ACC112 (cell line): ENCODE measurements at regions not wholly inside any gene's neighbourhood (a gene's known extent, or its start where the extent isn't known, plus 50 kb on each side); places are given as distances from the start of the nearest gene placed in this dataset.

Experiments
- H2AFZ ChIP-seq: fragments of 200-600 bp; sonication (generic); one replicate; pipeline ENCODE4 v1.6.0; 2017; ENCODE audit warnings: antibody characterized with exemption, low read length; ENCODE audit not compliant: unreplicated experiment
- H3K27ac ChIP-seq: fragments of 200-600 bp; sonication (generic); 2 replicates; pipeline ENCODE4 v1.5.1; 2014; ENCODE audit warnings: low read depth, mild to moderate bottlenecking, antibody characterized with exemption, low read length, moderate library complexity
- H3K27me3 ChIP-seq: fragments of 200-600 bp; sonication (generic); 2 replicates; pipeline ENCODE4 v1.6.1; 2014; ENCODE audit warnings: mild to moderate bottlenecking, antibody characterized with exemption, low read length, moderate library complexity, mixed read lengths; ENCODE audit not compliant: insufficient read depth
- H3K36me3 ChIP-seq: fragments of 200-600 bp; sonication (generic); 2 replicates; pipeline ENCODE4 v1.6.1; 2016; ENCODE audit warnings: mild to moderate bottlenecking, antibody characterized with exemption, low read length, moderate library complexity, mixed read lengths; ENCODE audit not compliant: insufficient read depth
- H3K4me1 ChIP-seq: fragments of 200-600 bp; sonication (generic); one replicate; pipeline ENCODE4 v1.6.1; 2016; ENCODE audit warnings: low read length, mixed read lengths; ENCODE audit not compliant: insufficient read depth, unreplicated experiment, control insufficient read depth
- H3K4me3 ChIP-seq: fragments of 200-600 bp; sonication (generic); 2 replicates; pipeline ENCODE4 v1.5.1; 2014; ENCODE audit warnings: mild to moderate bottlenecking, low read depth, low read length
- H3K79me2 ChIP-seq: fragments of 200-600 bp; sonication (generic); one replicate; pipeline ENCODE4 v1.6.0; 2016; ENCODE audit warnings: low read length; ENCODE audit not compliant: control insufficient read depth, unreplicated experiment, insufficient read depth

GRCh38 chr2:194004590-194005206, 1652.3 kb upstream of the SLC39A10 start:
- peaks cover 13% of the 10 kb centered on the region for H3K4me1 ChIP-seq
- no peaks in the 10 kb centered on the region for H3K27me3 ChIP-seq
- no peaks in the 10 kb centered on the region for H3K79me2 ChIP-seq
- H3K36me3 ChIP-seq = no peaks in the 10 kb centered on the region
- no peak overlapping the region for H2AFZ ChIP-seq
- H3K4me3 ChIP-seq = no peak overlapping the region
- peak overlapping the region; percentile 55 for H3K27ac ChIP-seq

GRCh38 chr2:194003911-194004310, 1653.1 kb upstream of the SLC39A10 start:
- peaks cover 18% of the 10 kb centered on the region for H3K4me1 ChIP-seq
- H3K27ac ChIP-seq = peak overlapping the region; percentile 55
- no peaks in the 10 kb centered on the region for H3K27me3 ChIP-seq
- H3K4me3 ChIP-seq = peak overlapping the region; percentile 11; the same call in 1 of the 2 replicates
- H2AFZ ChIP-seq = peak overlapping the region; percentile 39
- no peaks in the 10 kb centered on the region for H3K36me3 ChIP-seq
- no peaks in the 10 kb centered on the region for H3K79me2 ChIP-seq

GRCh38 chr2:194002699-194003368, 1654.2 kb upstream of the SLC39A10 start:
- Histone ChIP-seq H3K4me1 (peaks cover 18% of the 10 kb centered on the region), H2AFZ (no peak overlapping the region), H3K4me3 (no peak overlapping the region), H3K27me3 (no peaks in the 10 kb centered on the region), H3K36me3 (no peaks in the 10 kb centered on the region), H3K79me2 (no peaks in the 10 kb centered on the region), H3K27ac (no peak overlapping the region)

- H3K27me3 ChIP-seq = no peaks in the 10 kb centered on the region
- no peak overlapping the region for H2AFZ ChIP-seq
- no peaks in the 10 kb centered on the region for H3K4me1 ChIP-seq
- H3K79me2 ChIP-seq = no peaks in the 10 kb centered on the region
- H3K4me3 ChIP-seq = no peak overlapping the region
- no peaks in the 10 kb centered on the region for H3K36me3 ChIP-seq
- H3K27ac ChIP-seq = no peak overlapping the region
Observed at GRCh38 chr2:193990868-193991267, 1666.2 kb upstream of the SLC39A10 start.

GRCh38 chr2:193989645-193990044, 1667.4 kb upstream of the SLC39A10 start:
- no peaks in the 10 kb centered on the region for H3K27me3 ChIP-seq
- H3K27ac ChIP-seq = no peak overlapping the region
- no peak overlapping the region for H3K4me3 ChIP-seq
- H3K4me1 ChIP-seq = no peaks in the 10 kb centered on the region
- H3K79me2 ChIP-seq = no peaks in the 10 kb centered on the region
- H2AFZ ChIP-seq = no peak overlapping the region
- H3K36me3 ChIP-seq = no peaks in the 10 kb centered on the region

GRCh38 chr2:193988784-193989183, 1668.2 kb upstream of the SLC39A10 start:
- H3K36me3 ChIP-seq = no peaks in the 10 kb centered on the region
- no peak overlapping the region for H3K4me3 ChIP-seq
- H3K4me1 ChIP-seq = no peaks in the 10 kb centered on the region
- H3K27ac ChIP-seq = no peak overlapping the region
- no peaks in the 10 kb centered on the region for H3K79me2 ChIP-seq
- H3K27me3 ChIP-seq = no peaks in the 10 kb centered on the region
- peak overlapping the region; percentile 35 for H2AFZ ChIP-seq

GRCh38 chr2:193985272-193985671, 1671.8 kb upstream of the SLC39A10 start:
- Histone ChIP-seq H3K27ac (no peak overlapping the region), H3K4me3 (no peak overlapping the region), H2AFZ (no peak overlapping the region), H3K27me3 (no peaks in the 10 kb centered on the region), H3K4me1 (no peaks in the 10 kb centered on the region), H3K79me2 (no peaks in the 10 kb centered on the region), H3K36me3 (no peaks in the 10 kb centered on the region)

- no peak overlapping the region for H3K4me3 ChIP-seq
- no peaks in the 10 kb centered on the region for H3K36me3 ChIP-seq
- H3K4me1 ChIP-seq = no peaks in the 10 kb centered on the region
- no peak overlapping the region for H3K27ac ChIP-seq
- no peaks in the 10 kb centered on the region for H3K79me2 ChIP-seq
- no peak overlapping the region for H2AFZ ChIP-seq
- no peaks in the 10 kb centered on the region for H3K27me3 ChIP-seq
Observed at GRCh38 chr2:193980599-193980998, 1676.4 kb upstream of the SLC39A10 start.

- Histone ChIP-seq H3K27ac (no peak overlapping the region), H2AFZ (no peak overlapping the region)
Observed at GRCh38 chr2:193973781-193974180, 1683.2 kb upstream of the SLC39A10 start.

GRCh38 chr2:193966590-193966989, 1690.4 kb upstream of the SLC39A10 start:
- Histone ChIP-seq H3K4me3 (no peak overlapping the region), H3K27ac (no peak overlapping the region), H3K36me3 (no peaks in the 10 kb centered on the region), H3K27me3 (no peaks in the 10 kb centered on the region), H3K4me1 (peaks cover 4% of the 10 kb centered on the region), H2AFZ (no peak overlapping the region), H3K79me2 (no peaks in the 10 kb centered on the region)

More at GRCh38 chr2:193973781-193974180, 1683.2 kb upstream of the SLC39A10 start:
- Histone ChIP-seq H3K36me3 (no peaks in the 10 kb centered on the region), H3K4me1 (no peaks in the 10 kb centered on the region), H3K79me2 (no peaks in the 10 kb centered on the region), H3K27me3 (no peaks in the 10 kb centered on the region), H3K4me3 (no peak overlapping the region)

- Histone ChIP-seq H3K4me1 (peaks cover 4% of the 10 kb centered on the region), H3K36me3 (no peaks in the 10 kb centered on the region), H3K4me3 (no peak overlapping the region), H3K79me2 (no peaks in the 10 kb centered on the region), H2AFZ (no peak overlapping the region), H3K27ac (no peak overlapping the region), H3K27me3 (no peaks in the 10 kb centered on the region)
Observed at GRCh38 chr2:193965263-193965662, 1691.8 kb upstream of the SLC39A10 start.
